K562 (cell line): ENCODE measurements at regions not wholly inside any gene's neighbourhood (a gene's known extent, or its start where the extent isn't known, plus 50 kb on each side); places are given as distances from the start of the nearest gene placed in this dataset.
"Not testable (repeated sequence)": the region's sequence is repeated elsewhere in the genome, so short reads cannot be mapped to it uniquely, and the experiment has no call there.

Experiments used
- ATAC-seq: fragments of 200-7000 bp; cut with Tn5 transposase; 3 replicates; pipeline ENCODE4 v1.9.1; 2020; ENCODE audit warnings: moderate library complexity
- BruUV-seq: library from RNA; stranded (reverse); fragments of 400-500 nt; replicated peaks from 2 replicates; lab custom pipeline; 2021; lab: Mats Ljungman, UMichigan
- CTCF ChIA-PET: fragments of 300-600 bp; formaldehyde crosslinking; extraction: SDS; loops from one replicate; lab custom pipeline; 2021; ENCODE audit warnings: low intra/inter-chr PET ratio; lab: Yijun Ruan, JAX
- POLR2A ChIA-PET: fragments of 300-600, 350-650 bp; sonication (Branson Sonifier 250); formaldehyde crosslinking; extraction: SDS; loops from one replicate; lab custom pipeline; 2021; ENCODE audit warnings: antibody characterized with exemption, inconsistent platforms; lab: Yijun Ruan, JAX
- DNase-seq, 4 experiments: peaks; one replicate each; pipeline versions ENCODE4 v3.0.0 to v3.0.0-alpha.2; 2011 to 2018; ENCODE audit warnings: low spot score in 3 of 4, mixed read lengths in 3 of 4; ENCODE audit errors: extremely low read depth in 1 of 4
- FAIRE-seq: peaks from 2 replicates; lab custom pipeline; 2011; peaks lifted over from hg19 to GRCh38; lab: Jason Lieb, UNC
- H2AFZ ChIP-seq: 2 replicates; pipeline ENCODE4 v1.6.0; 2011; ENCODE audit warnings: low read depth, low read length, control low read depth, inconsistent platforms
- H3K27ac ChIP-seq: fragments of 200-600 bp; 3 replicates; pipeline ENCODE4 v1.8.0; 2011; ENCODE audit warnings: low read depth, mild to moderate bottlenecking, control low read depth, inconsistent platforms, low read length, moderate library complexity, mixed read lengths; ENCODE audit errors: extremely low read depth
- H3K27me3 ChIP-seq, 2 experiments: fragments of 300-600 bp in 1 of 2; 2 replicates in 1 of 2; 3 replicates in 1 of 2; pipeline versions ENCODE4 v1.6.0 to v1.8.0; 2011; ENCODE audit warnings: inconsistent platforms in 2 of 2, low read length in 2 of 2, mild to moderate bottlenecking in 1 of 2, mixed read lengths in 1 of 2, moderate library complexity in 1 of 2; ENCODE audit not compliant: control insufficient read depth in 2 of 2, insufficient read depth in 2 of 2
- H3K36me3 ChIP-seq: fragments of 300-600 bp; 3 replicates; pipeline ENCODE4 v1.8.0; 2011; ENCODE audit warnings: mild to moderate bottlenecking, low read length, inconsistent platforms; ENCODE audit not compliant: control insufficient read depth, insufficient read depth
- H3K4me1 ChIP-seq, 2 experiments: fragments of 200-600 bp in 1 of 2; replicated peaks in 1 of 2; 2 replicates in 1 of 2; 3 replicates in 1 of 2; pipeline versions ENCODE4 v1.5.1 to v1.8.0; 2011; ENCODE audit warnings: inconsistent platforms in 2 of 2, low read length in 2 of 2, mild to moderate bottlenecking in 1 of 2, mixed read lengths in 1 of 2, moderate library complexity in 1 of 2; ENCODE audit not compliant: control insufficient read depth in 2 of 2, insufficient read depth in 2 of 2
- H3K4me2 ChIP-seq: 2 replicates; pipeline ENCODE4 v1.6.1; 2011; ENCODE audit warnings: low read length, control low read depth, inconsistent platforms, mixed read lengths; ENCODE audit not compliant: insufficient read depth
- H3K4me3 ChIP-seq: fragments of 200-600 bp; sonication (generic), shearing (Covaris generic); 2 replicates; pipeline ENCODE4 v1.5.1; 2016; ENCODE audit warnings: control low read depth, inconsistent platforms
- H3K79me2 ChIP-seq: fragments of 200-600 bp; 3 replicates; pipeline ENCODE4 v1.8.0; 2011; ENCODE audit warnings: low read length, inconsistent platforms; ENCODE audit not compliant: control insufficient read depth, insufficient read depth
- H3K9ac ChIP-seq, 2 experiments: 2 replicates each; pipeline versions ENCODE4 v1.6.0 to v1.6.1; 2011; ENCODE audit warnings: low read depth in 2 of 2, low read length in 2 of 2, control low read depth in 1 of 2, inconsistent platforms in 1 of 2, mild to moderate bottlenecking in 1 of 2, mixed read lengths in 1 of 2; ENCODE audit not compliant: insufficient read depth in 1 of 2
- H3K9me1 ChIP-seq: one replicate; pipeline ENCODE4 v1.6.0; 2011; ENCODE audit warnings: inconsistent platforms, mild to moderate bottlenecking, low read length, moderate library complexity; ENCODE audit not compliant: control insufficient read depth, insufficient read depth
- H3K9me3 ChIP-seq: replicated peaks from 2 replicates; pipeline ENCODE4 v1.5.1; 2011; ENCODE audit warnings: low read depth, low read length, inconsistent platforms; ENCODE audit not compliant: control insufficient read depth, insufficient read depth
- H4K20me1 ChIP-seq: replicated peaks from 2 replicates; pipeline ENCODE4 v1.6.1; 2011; ENCODE audit warnings: low read length, inconsistent platforms, mixed read lengths; ENCODE audit not compliant: control insufficient read depth, insufficient read depth
- CCAR2 ChIP-seq: fragments of 200-400 bp; formaldehyde crosslinking; IDR thresholded peaks from 2 replicates; pipeline ENCODE4 v1.6.1; 2017; ENCODE audit warnings: mild to moderate bottlenecking, low read depth, low read length
- CREBBP ChIP-seq: IDR thresholded peaks from one replicate; pipeline ENCODE4 v1.6.1; 2012; ENCODE audit warnings: low read depth, mild to moderate bottlenecking, control low read depth, inconsistent platforms, low read length
- DDX20 ChIP-seq: fragments of 450-650 bp; IDR thresholded peaks from 2 replicates; pipeline ENCODE4 v1.6.1; 2016; ENCODE audit warnings: missing genetic modification characterization, low read depth, mild to moderate bottlenecking, missing compliant biosample characterization, moderate library complexity
- FOXA1 ChIP-seq: fragments of 450-650 bp; IDR thresholded peaks from 2 replicates; pipeline ENCODE4 v1.6.1; 2016; ENCODE audit warnings: mild to moderate bottlenecking, borderline replicate concordance
- HNRNPH1 ChIP-seq: fragments of 200-400 bp; formaldehyde crosslinking; optimal IDR thresholded peaks from 2 replicates; pipeline ENCODE3; 2017; ENCODE audit warnings: low read depth, mild to moderate bottlenecking, low read length, moderate library complexity
- SMARCB1 ChIP-seq: IDR thresholded peaks from 2 replicates; pipeline ENCODE4 v1.6.1; 2011; ENCODE audit warnings: improper control_type of control experiment, low read depth; ENCODE audit not compliant: insufficient read length
- ZNF146 ChIP-seq: IDR thresholded peaks from one replicate; pipeline ENCODE4 v1.6.1; 2018; ENCODE audit warnings: missing compliant biosample characterization; ENCODE audit not compliant: unreplicated experiment
- WGBS: fragments of 100-300 bp; shearing (Covaris generic); methylation state at CpG from one replicate; pipeline ENCODE4 v1.1.6; 2016; ENCODE audit warnings: low coverage, mixed read lengths; ENCODE audit not compliant: insufficient coverage; ENCODE audit errors: missing lambda C conversion rate; 5-methylcytosine and 5-hydroxymethylcytosine counted together
- in situ Hi-C: fragments of 300-500 bp; cut with MboI; formaldehyde crosslinking; loops from 4 replicates; pipeline ENCODE4 v1.15.0; 2018; ENCODE audit warnings: inconsistent platforms, mixed read lengths
- intact Hi-C: fragments of 100-400 bp; cut with micrococcal nuclease; formaldehyde crosslinking; loops from 2 replicates; pipeline ENCODE4 v1.14.2; 2022

DNA sequence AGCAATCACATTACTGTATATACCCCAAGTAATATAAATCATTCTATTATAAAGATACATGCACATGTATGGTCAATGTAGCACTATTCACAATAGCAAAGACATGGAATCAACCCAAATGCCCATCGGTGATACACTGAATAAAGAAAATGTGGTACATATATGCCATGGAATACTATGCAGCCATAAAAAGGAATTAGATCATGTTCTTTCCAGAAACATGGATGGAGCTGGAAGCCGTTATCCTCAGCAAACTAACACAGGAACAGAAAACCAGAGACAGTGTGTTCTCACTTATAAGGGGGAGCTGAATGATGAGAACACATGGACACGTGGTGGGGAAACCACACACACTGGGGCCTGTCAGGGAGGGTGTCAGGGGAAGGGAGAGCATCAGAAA, 1180.9 kb downstream of the REEP3 start:
- FAIRE-seq, H3K79me2 ChIP-seq, ATAC-seq: not testable (repeated sequence)

DNA sequence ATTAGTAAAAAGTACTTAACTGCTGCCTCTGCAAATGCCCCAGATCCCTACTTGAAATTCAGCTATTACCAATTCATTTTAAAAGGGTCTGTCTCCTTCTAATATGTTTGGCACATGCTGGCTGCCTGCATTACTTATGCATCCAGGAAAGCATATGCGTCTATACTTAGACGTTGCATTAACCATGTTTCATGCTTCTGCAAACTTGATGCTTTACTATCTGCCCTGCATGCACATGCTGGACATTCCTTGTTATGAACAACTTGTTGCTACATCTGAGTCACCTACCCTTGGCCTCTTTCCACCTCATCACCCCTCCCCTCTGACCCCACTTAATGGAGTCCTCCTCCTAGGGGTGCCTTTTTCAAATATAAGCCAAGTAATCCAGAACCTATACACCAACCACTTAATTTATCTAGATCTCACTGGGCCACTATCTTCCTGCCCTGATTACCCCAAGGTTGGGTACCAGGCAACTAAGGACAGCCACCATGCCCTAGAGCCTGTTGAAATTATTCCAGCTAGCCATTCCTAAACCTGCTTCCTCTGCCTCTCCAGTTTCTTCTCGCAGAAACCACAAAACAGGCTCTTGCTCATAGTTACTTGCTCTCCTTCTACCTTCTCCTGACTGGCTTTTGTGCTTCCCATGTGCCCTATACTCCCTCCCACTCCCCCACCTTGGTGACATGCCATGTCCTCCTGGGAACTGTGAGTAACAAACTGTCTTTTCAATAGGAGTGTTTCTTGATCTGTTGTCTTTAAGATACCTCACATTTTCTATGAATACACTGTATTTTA, 1187.9 kb downstream of the REEP3 start:
- in situ Hi-C loops = no loop called here
- CTCF ChIA-PET = no interaction called here
- Histone ChIP-seq H4K20me1 (no peaks in the 10 kb centered on the region), H3K27ac (no peak overlapping the region), H3K9ac (no peak overlapping the region), H2AFZ (no peak overlapping the region), H3K4me2 (no peak overlapping the region), H3K36me3 (no peaks in the 10 kb centered on the region), H3K4me3 (no peak overlapping the region), H3K9me3 (no peaks in the 10 kb centered on the region), H3K9me1 (no peaks in the 10 kb centered on the region), H3K4me1 (no peaks in the 10 kb centered on the region), H3K27me3 (no peaks in the 10 kb centered on the region), H3K79me2 (no peaks in the 10 kb centered on the region)
- FAIRE-seq (no peak), DNase-seq (no peak), ATAC-seq (no peak)
- TF ChIP-seq CREBBP (no peak), HNRNPH1 (no peak), FOXA1 (no peak), SMARCB1 (no peak), DDX20 (tag) (no peak), CCAR2 (no peak)
- no TSS peak for BruUV-seq
- 16% methylated on average over 3 of the region's 3 CpGs for WGBS
- POLR2A ChIA-PET = no interaction called here
- intact Hi-C loops = no loop called here

More for the DNA sequence above, 1180.9 kb downstream of the REEP3 start:
- intact Hi-C loops, H2AFZ ChIP-seq, H3K4me2 ChIP-seq, DNase-seq, H3K27ac ChIP-seq, H3K9ac ChIP-seq, in situ Hi-C loops, H3K4me3 ChIP-seq: not testable (repeated sequence)
- POLR2A ChIA-PET = interaction anchor here (0.6 to 1.3 kb wide), 3 partner anchors 10 to 667 kb away, joined by 3 to 6 read pairs (median 3); no protein-coding TSS in a partner anchor
- TF ChIP-seq ZNF146 (CRISPR knock-in tag) = peak; percentile 67
- TF ChIP-seq, all 486 proteins: peak for 1; not testable (repeated sequence) for 485
- H3K9me1 ChIP-seq, H3K27me3 ChIP-seq, BruUV-seq, CTCF ChIA-PET, H3K36me3 ChIP-seq, H3K9me3 ChIP-seq, H3K4me1 ChIP-seq, H4K20me1 ChIP-seq: not testable (repeated sequence)
- WGBS = 6% methylated on average over 3 of the region's 3 CpGs
